ENCODE measurements at regions not wholly inside any gene's neighbourhood (a gene's known extent, or its start where the extent isn't known, plus 50 kb on each side); places are given as distances from the start of the nearest gene placed in this dataset.
"Not testable (repeated sequence)": the region's sequence is repeated elsewhere in the genome, so short reads cannot be mapped to it uniquely, and the experiment has no call there.

GRCh38 chr18:42360716-42361115 is 405.7 kb downstream of the PIK3C3 start:
- H3K27ac ChIP-seq (ENCODE audit: low read depth, low read length, severe bottlenecking), result no peak overlapping the region
- no peaks in the 10 kb centered on the region for H3K4me1 ChIP-seq (ENCODE audit: control insufficient read depth, insufficient read depth, low read length, poor library complexity, severe bottlenecking)
- H3K9me3 ChIP-seq (ENCODE audit: control insufficient read depth, low read length), result no peaks in the 10 kb centered on the region
- H3K36me3 ChIP-seq (ENCODE audit: control insufficient read depth, insufficient read depth, low read length), result no peaks in the 10 kb centered on the region
- no peak overlapping the region for H3K4me3 ChIP-seq (ENCODE audit: extremely low read depth, insufficient read depth, low read length, poor library complexity, severe bottlenecking)

GRCh38 chr18:42363446-42364441 is 408.7 kb downstream of the PIK3C3 start:
- WGBS, 2 experiments (ENCODE audit: insufficient coverage in 2 of 2), result 80% methylated on average over 1 of the region's 2 CpGs; no CpG with 5 or more reads in 1 of the 2 experiments
- Histone ChIP-seq H3K27ac (ENCODE audit: low read depth, low read length, severe bottlenecking) (no peak overlapping the region), H3K4me3 (ENCODE audit: extremely low read depth, insufficient read depth, low read length, poor library complexity, severe bottlenecking) (no peak overlapping the region), H3K4me1 (ENCODE audit: control insufficient read depth, insufficient read depth, low read length, poor library complexity, severe bottlenecking) (no peaks in the 10 kb centered on the region), H3K36me3 (ENCODE audit: control insufficient read depth, insufficient read depth, low read length) (no peaks in the 10 kb centered on the region), H3K9me3 (ENCODE audit: control insufficient read depth, low read length) (no peaks in the 10 kb centered on the region)

GRCh38 chr18:42364766-42365165 is 409.7 kb downstream of the PIK3C3 start:
- H3K36me3 ChIP-seq (ENCODE audit: control insufficient read depth, insufficient read depth, low read length), result no peaks in the 10 kb centered on the region
- WGBS, 2 experiments (ENCODE audit: insufficient coverage in 2 of 2), result no CpG with 5 or more reads among the region's 1 CpG
- H3K4me3 ChIP-seq (ENCODE audit: extremely low read depth, insufficient read depth, low read length, poor library complexity, severe bottlenecking), result no peak overlapping the region
- no peaks in the 10 kb centered on the region for H3K9me3 ChIP-seq (ENCODE audit: control insufficient read depth, low read length)
- H3K4me1 ChIP-seq (ENCODE audit: control insufficient read depth, insufficient read depth, low read length, poor library complexity, severe bottlenecking), result no peaks in the 10 kb centered on the region
- no peak overlapping the region for H3K27ac ChIP-seq (ENCODE audit: low read depth, low read length, severe bottlenecking)

- Histone ChIP-seq H3K4me1 (ENCODE audit: control insufficient read depth, insufficient read depth, low read length, poor library complexity, severe bottlenecking) (no peaks in the 10 kb centered on the region), H3K4me3 (ENCODE audit: extremely low read depth, insufficient read depth, low read length, poor library complexity, severe bottlenecking) (no peak overlapping the region), H3K9me3 (ENCODE audit: control insufficient read depth, low read length) (no peaks in the 10 kb centered on the region), H3K27ac (ENCODE audit: low read depth, low read length, severe bottlenecking) (peak overlapping the region; percentile 44), H3K36me3 (ENCODE audit: control insufficient read depth, insufficient read depth, low read length) (no peaks in the 10 kb centered on the region)
- WGBS, 2 experiments (ENCODE audit: insufficient coverage in 2 of 2), result no CpG with 5 or more reads among the region's 1 CpG
Observed at GRCh38 chr18:42365591-42365990, 410.6 kb downstream of the PIK3C3 start.

GRCh38 chr18:42373584-42373983 is 418.6 kb downstream of the PIK3C3 start:
- Histone ChIP-seq H3K36me3 (ENCODE audit: control insufficient read depth, insufficient read depth, low read length) (no peaks in the 10 kb centered on the region), H3K4me3 (ENCODE audit: extremely low read depth, insufficient read depth, low read length, poor library complexity, severe bottlenecking) (no peak overlapping the region), H3K9me3 (ENCODE audit: control insufficient read depth, low read length) (no peaks in the 10 kb centered on the region), H3K4me1 (ENCODE audit: control insufficient read depth, insufficient read depth, low read length, poor library complexity, severe bottlenecking) (no peaks in the 10 kb centered on the region), H3K27ac (ENCODE audit: low read depth, low read length, severe bottlenecking) (no peak overlapping the region)
- WGBS, 2 experiments (ENCODE audit: insufficient coverage in 2 of 2), result no CpG with 5 or more reads among the region's 1 CpG

GRCh38 chr18:42374961-42375360 is 419.9 kb downstream of the PIK3C3 start:
- Histone ChIP-seq H3K4me1 (ENCODE audit: control insufficient read depth, insufficient read depth, low read length, poor library complexity, severe bottlenecking) (no peaks in the 10 kb centered on the region), H3K4me3 (ENCODE audit: extremely low read depth, insufficient read depth, low read length, poor library complexity, severe bottlenecking) (no peak overlapping the region), H3K36me3 (ENCODE audit: control insufficient read depth, insufficient read depth, low read length) (no peaks in the 10 kb centered on the region), H3K27ac (ENCODE audit: low read depth, low read length, severe bottlenecking) (no peak overlapping the region), H3K9me3 (ENCODE audit: control insufficient read depth, low read length) (no peaks in the 10 kb centered on the region)

- H3K36me3 ChIP-seq (ENCODE audit: control insufficient read depth, insufficient read depth, low read length); H3K27ac ChIP-seq (ENCODE audit: low read depth, low read length, severe bottlenecking); H3K4me1 ChIP-seq (ENCODE audit: control insufficient read depth, insufficient read depth, low read length, poor library complexity, severe bottlenecking); H3K9me3 ChIP-seq (ENCODE audit: control insufficient read depth, low read length); H3K4me3 ChIP-seq (ENCODE audit: extremely low read depth, insufficient read depth, low read length, poor library complexity, severe bottlenecking): not testable (repeated sequence)
- no CpG with 5 or more reads among the region's 1 CpG for WGBS, 2 experiments (ENCODE audit: insufficient coverage in 2 of 2)
Observed at GRCh38 chr18:42378854-42379253, 423.8 kb downstream of the PIK3C3 start.

GRCh38 chr18:42381236-42381635 is 426.2 kb downstream of the PIK3C3 start:
- not testable (repeated sequence) for H3K36me3 ChIP-seq (ENCODE audit: control insufficient read depth, insufficient read depth, low read length); H3K4me3 ChIP-seq (ENCODE audit: extremely low read depth, insufficient read depth, low read length, poor library complexity, severe bottlenecking); H3K9me3 ChIP-seq (ENCODE audit: control insufficient read depth, low read length); H3K27ac ChIP-seq (ENCODE audit: low read depth, low read length, severe bottlenecking); H3K4me1 ChIP-seq (ENCODE audit: control insufficient read depth, insufficient read depth, low read length, poor library complexity, severe bottlenecking)
- 88 to 94% methylated on average over 5 to 8 of the region's 8 CpGs for WGBS, 2 experiments (ENCODE audit: insufficient coverage in 2 of 2)

GRCh38 chr18:42392416-42392815 is 437.4 kb downstream of the PIK3C3 start:
- no peak overlapping the region for H3K4me3 ChIP-seq (ENCODE audit: extremely low read depth, insufficient read depth, low read length, poor library complexity, severe bottlenecking)
- H3K4me1 ChIP-seq (ENCODE audit: control insufficient read depth, insufficient read depth, low read length, poor library complexity, severe bottlenecking), result no peaks in the 10 kb centered on the region
- no peaks in the 10 kb centered on the region for H3K9me3 ChIP-seq (ENCODE audit: control insufficient read depth, low read length)
- H3K36me3 ChIP-seq (ENCODE audit: control insufficient read depth, insufficient read depth, low read length), result no peaks in the 10 kb centered on the region
- WGBS, 2 experiments (ENCODE audit: insufficient coverage in 2 of 2), result 60% methylated on average over 1 of the region's 1 CpG; no CpG with 5 or more reads in 1 of the 2 experiments
- no peak overlapping the region for H3K27ac ChIP-seq (ENCODE audit: low read depth, low read length, severe bottlenecking)

- WGBS, 2 experiments (ENCODE audit: insufficient coverage in 2 of 2), result 75% methylated on average over 3 of the region's 3 CpGs; no CpG with 5 or more reads in 1 of the 2 experiments
- no peaks in the 10 kb centered on the region for H3K9me3 ChIP-seq (ENCODE audit: control insufficient read depth, low read length)
- H3K36me3 ChIP-seq (ENCODE audit: control insufficient read depth, insufficient read depth, low read length), result no peaks in the 10 kb centered on the region
- H3K4me1 ChIP-seq (ENCODE audit: control insufficient read depth, insufficient read depth, low read length, poor library complexity, severe bottlenecking), result no peaks in the 10 kb centered on the region
- no peak overlapping the region for H3K27ac ChIP-seq (ENCODE audit: low read depth, low read length, severe bottlenecking)
- H3K4me3 ChIP-seq (ENCODE audit: extremely low read depth, insufficient read depth, low read length, poor library complexity, severe bottlenecking), result no peak overlapping the region
Observed at GRCh38 chr18:42392926-42393325, 437.9 kb downstream of the PIK3C3 start.

GRCh38 chr18:42394238-42394637 is 439.2 kb downstream of the PIK3C3 start:
- no peaks in the 10 kb centered on the region for H3K9me3 ChIP-seq (ENCODE audit: control insufficient read depth, low read length)
- no peak overlapping the region for H3K27ac ChIP-seq (ENCODE audit: low read depth, low read length, severe bottlenecking)
- no peak overlapping the region for H3K4me3 ChIP-seq (ENCODE audit: extremely low read depth, insufficient read depth, low read length, poor library complexity, severe bottlenecking)
- no peaks in the 10 kb centered on the region for H3K4me1 ChIP-seq (ENCODE audit: control insufficient read depth, insufficient read depth, low read length, poor library complexity, severe bottlenecking)
- no peaks in the 10 kb centered on the region for H3K36me3 ChIP-seq (ENCODE audit: control insufficient read depth, insufficient read depth, low read length)
